OCI-LY3 (cell line): ENCODE measurements at regions not wholly inside any gene's neighbourhood (a gene's known extent, or its start where the extent isn't known, plus 50 kb on each side); places are given as distances from the start of the nearest gene placed in this dataset.

Experiments used
- H2AFZ ChIP-seq: fragments of 200-600, 300-600 bp; shearing (Covaris generic); 2 replicates; pipeline ENCODE4 v1.6.0; 2014; ENCODE audit warnings: antibody characterized with exemption, low read depth, low read length
- H3K27ac ChIP-seq: fragments of 200-600, 300-600 bp; sonication (generic); 2 replicates; pipeline ENCODE4 v1.5.1; 2014; ENCODE audit warnings: mild to moderate bottlenecking, low read length, moderate library complexity, mixed read lengths
- H3K27me3 ChIP-seq: fragments of 200-600, 300-600 bp; sonication (generic); 2 replicates; pipeline ENCODE4 v1.6.1; 2014; ENCODE audit warnings: low read depth, low read length, mixed read lengths
- H3K36me3 ChIP-seq: fragments of 200-600, 300-600 bp; sonication (generic); replicated peaks from 2 replicates; pipeline ENCODE3; 2014; ENCODE audit warnings: low read depth, low read length, mixed read lengths
- H3K4me1 ChIP-seq: fragments of 300-600, 200-600 bp; sonication (generic); 2 replicates; pipeline ENCODE4 v1.6.1; 2014; ENCODE audit warnings: low read length, mixed read lengths
- H3K4me2 ChIP-seq: fragments of 200-600, 300-600 bp; sonication (generic); 2 replicates; pipeline ENCODE4 v1.6.1; 2014; ENCODE audit warnings: low read length, mixed read lengths
- H3K4me3 ChIP-seq: fragments of 300-600, 200-600 bp; sonication (generic); 2 replicates; pipeline ENCODE4 v1.5.1; 2014; ENCODE audit warnings: antibody characterized with exemption, mild to moderate bottlenecking, low read length, moderate library complexity
- H3K79me2 ChIP-seq: fragments of 300-600, 200-600 bp; shearing (Covaris generic); 2 replicates; pipeline ENCODE4 v1.6.1; 2014; ENCODE audit warnings: mild to moderate bottlenecking, low read length, mixed read lengths
- H3K9ac ChIP-seq: fragments of 300-600, 200-600 bp; shearing (Covaris generic); 2 replicates; pipeline ENCODE4 v1.6.0; 2014; ENCODE audit warnings: mild to moderate bottlenecking, low read length, moderate library complexity
- H3K9me3 ChIP-seq: fragments of 200-600, 300-600 bp; shearing (Covaris generic); 2 replicates; pipeline ENCODE4 v1.6.1; 2014; ENCODE audit warnings: low read length, mixed read lengths; ENCODE audit not compliant: insufficient read depth
- H4K20me1 ChIP-seq: fragments of 200-600, 300-600 bp; sonication (generic); 2 replicates; pipeline ENCODE4 v1.6.1; 2016; ENCODE audit warnings: low read length, mixed read lengths; ENCODE audit not compliant: insufficient read depth
- CTCF ChIP-seq: fragments of 200-600, 300-600 bp; sonication (generic); IDR thresholded peaks from 2 replicates; pipeline ENCODE4 v1.5.1; 2014; ENCODE audit warnings: antibody characterized with exemption, low read length, low read depth
- EZH2phosphoT487 ChIP-seq: fragments of 200-600 bp; shearing (Covaris generic); IDR thresholded peaks from 2 replicates; pipeline ENCODE4 v1.6.1; 2018; ENCODE audit warnings: antibody characterized with exemption, mixed run types, low read depth

- H3K4me3 ChIP-seq = peak overlapping the region; percentile 28; the same call in 1 of the 2 replicates
- no peaks in the 10 kb centered on the region for H4K20me1 ChIP-seq
- H2AFZ ChIP-seq = no peak overlapping the region
- H3K9ac ChIP-seq = no peak overlapping the region
- H3K4me2 ChIP-seq = peak overlapping the region; percentile 67
- H3K79me2 ChIP-seq = no peaks in the 10 kb centered on the region
- no peak for TF ChIP-seq EZH2phosphoT487
- TF ChIP-seq CTCF = no peak
- H3K36me3 ChIP-seq = peaks cover 8% of the 10 kb centered on the region
- peaks cover 31% of the 10 kb centered on the region for H3K4me1 ChIP-seq
- H3K27me3 ChIP-seq = no peaks in the 10 kb centered on the region
- H3K27ac ChIP-seq = peak overlapping the region; percentile 49
- no peaks in the 10 kb centered on the region for H3K9me3 ChIP-seq
These were observed 84.1 kb upstream of the FNDC3A start for GRCh38 chr13:48891586-48891985.

- Histone ChIP-seq H3K36me3 (peaks cover 8% of the 10 kb centered on the region), H3K9ac (no peak overlapping the region), H3K27ac (peak overlapping the region; percentile 52), H3K4me3 (peak overlapping the region; percentile 28; the same call in 1 of the 2 replicates), H3K27me3 (no peaks in the 10 kb centered on the region), H4K20me1 (no peaks in the 10 kb centered on the region), H3K4me1 (peaks cover 32% of the 10 kb centered on the region), H3K9me3 (no peaks in the 10 kb centered on the region), H3K79me2 (no peaks in the 10 kb centered on the region), H2AFZ (no peak overlapping the region), H3K4me2 (peak overlapping the region; percentile 67)
- TF ChIP-seq EZH2phosphoT487 (no peak), CTCF (no peak)
These were observed 83.5 kb upstream of the FNDC3A start for GRCh38 chr13:48892053-48892687.

GRCh38 chr13:48892688-48893075, 83.0 kb upstream of the FNDC3A start:
- H3K4me1 ChIP-seq = peaks cover 32% of the 10 kb centered on the region
- H2AFZ ChIP-seq = no peak overlapping the region
- no peak overlapping the region for H3K9ac ChIP-seq
- H4K20me1 ChIP-seq = no peaks in the 10 kb centered on the region
- peak overlapping the region; percentile 52 for H3K27ac ChIP-seq
- H3K9me3 ChIP-seq = no peaks in the 10 kb centered on the region
- no peaks in the 10 kb centered on the region for H3K79me2 ChIP-seq
- peak overlapping the region; percentile 15; the same call in 1 of the 2 replicates for H3K4me3 ChIP-seq
- TF ChIP-seq EZH2phosphoT487 = no peak
- no peak for TF ChIP-seq CTCF
- peak overlapping the region; percentile 67 for H3K4me2 ChIP-seq
- peaks cover 8% of the 10 kb centered on the region for H3K36me3 ChIP-seq
- H3K27me3 ChIP-seq = no peaks in the 10 kb centered on the region

GRCh38 chr13:48896312-48896711, 79.4 kb upstream of the FNDC3A start:
- Histone ChIP-seq H3K9me3 (no peaks in the 10 kb centered on the region), H3K4me3 (no peak overlapping the region), H3K9ac (no peak overlapping the region), H2AFZ (0 out of 2 replicates have a peak overlapping the region, but pooled peaks have one; percentile 19), H4K20me1 (no peaks in the 10 kb centered on the region), H3K79me2 (no peaks in the 10 kb centered on the region), H3K36me3 (peaks cover 3% of the 10 kb centered on the region), H3K4me1 (peaks cover 24% of the 10 kb centered on the region), H3K27me3 (no peaks in the 10 kb centered on the region), H3K27ac (no peak overlapping the region), H3K4me2 (no peak overlapping the region)
- no peak for TF ChIP-seq EZH2phosphoT487
- TF ChIP-seq CTCF = no peak
